ENCODE measurements at regions not wholly inside any gene's neighbourhood (a gene's known extent, or its start where the extent isn't known, plus 50 kb on each side); places are given as distances from the start of the nearest gene placed in this dataset.
A peak's percentile ranks its signal among the peaks of the same experiment; 100 is the strongest.
"Not testable (repeated sequence)": the region's sequence is repeated elsewhere in the genome, so short reads cannot be mapped to it uniquely, and the experiment has no call there.

- no peak for DNase-seq
- intact Hi-C loops (cut with DNase I), result no loop called here
Measured at GRCh38 chr6:164075981-164076615, 661.6 kb downstream of the QKI start.

- intact Hi-C loops (cut with DNase I), result no loop called here
- DNase-seq, result no peak
Measured at GRCh38 chr6:164072240-164072666, 657.7 kb downstream of the QKI start.

GRCh38 chr6:164069350-164069990 is 655.0 kb downstream of the QKI start:
- peak in 6 of 10 donors; percentile 36 to 84 (median 54) for DNase-seq
- intact Hi-C loops (cut with DNase I), result no loop called here

- intact Hi-C loops (cut with DNase I), result no loop called here
- no peak for DNase-seq
Measured at GRCh38 chr6:164068527-164068926, 654.0 kb downstream of the QKI start.

- intact Hi-C loops (cut with DNase I), result no loop called here
- DNase-seq, result no peak
Measured at GRCh38 chr6:164066766-164067165, 652.2 kb downstream of the QKI start.

GRCh38 chr6:164066335-164066734 is 651.8 kb downstream of the QKI start:
- intact Hi-C loops (cut with DNase I), result no loop called here
- no peak for DNase-seq

- intact Hi-C loops (cut with DNase I), result no loop called here
- DNase-seq, result no peak
Measured at GRCh38 chr6:164063346-164063745, 648.8 kb downstream of the QKI start.

GRCh38 chr6:164062872-164063271 is 648.4 kb downstream of the QKI start:
- intact Hi-C loops (cut with DNase I), result no loop called here
- no peak for DNase-seq

- DNase-seq, result no peak
- intact Hi-C loops (cut with DNase I), result no loop called here
Measured at GRCh38 chr6:164057876-164058275, 643.4 kb downstream of the QKI start.

- intact Hi-C loops (cut with DNase I), result no loop called here
- no peak for DNase-seq
Measured at GRCh38 chr6:164051427-164051826, 636.9 kb downstream of the QKI start.

- intact Hi-C loops (cut with DNase I), result no loop called here
- no peak for DNase-seq
Measured at GRCh38 chr6:164049517-164049988, 635.0 kb downstream of the QKI start.

- DNase-seq, result no peak
- intact Hi-C loops (cut with DNase I), result no loop called here
Measured at GRCh38 chr6:164048840-164049516, 634.5 kb downstream of the QKI start.

- intact Hi-C loops (cut with DNase I), result no loop called here
- DNase-seq, result no peak
Measured at GRCh38 chr6:164045082-164045481, 630.6 kb downstream of the QKI start.

- DNase-seq; intact Hi-C loops (cut with DNase I): not testable (repeated sequence)
Measured at GRCh38 chr6:164043656-164044055, 629.1 kb downstream of the QKI start.

GRCh38 chr6:164042212-164042611 is 627.7 kb downstream of the QKI start:
- no peak for DNase-seq
- intact Hi-C loops (cut with DNase I), result no loop called here

- DNase-seq, result no peak
- intact Hi-C loops (cut with DNase I), result no loop called here
Measured at GRCh38 chr6:164040994-164041393, 626.5 kb downstream of the QKI start.

- intact Hi-C loops (cut with DNase I), result no loop called here
- peak in 2 of 10 donors; percentile 76 to 81 for DNase-seq
Measured at GRCh38 chr6:164039954-164040375, 625.4 kb downstream of the QKI start.

- intact Hi-C loops (cut with DNase I), result no loop called here
- no peak for DNase-seq
Measured at GRCh38 chr6:164037171-164037870, 622.8 kb downstream of the QKI start.

GRCh38 chr6:164035900-164036485 is 621.5 kb downstream of the QKI start:
- intact Hi-C loops (cut with DNase I), result no loop called here

GRCh38 chr6:164034602-164035140 is 620.2 kb downstream of the QKI start:
- DNase-seq, result no peak
- intact Hi-C loops (cut with DNase I), result no loop called here

More at GRCh38 chr6:164035900-164036485, 621.5 kb downstream of the QKI start:
- DNase-seq, result no peak

Measured in posterior cingulate gyrus (tissue), 11 donors.